ENCODE measurements at regions not wholly inside any gene's neighbourhood (a gene's known extent, or its start where the extent isn't known, plus 50 kb on each side); places are given as distances from the start of the nearest gene placed in this dataset.

- TF ChIP-seq CTCF (conservative IDR thresholded peaks at IDR 0.05; ENCODE audit: low read depth, low read length) (no peak), EZH2 (IDR thresholded peaks at IDR 0.05; ENCODE audit: low read length, unreplicated experiment) (no peak)
These were observed 1257.5 kb upstream of the ATXN8OS start for GRCh38 chr13:68850160-68850559.

All from PC-3 (cell line).